Muscle of arm (tissue), 1 donor: ENCODE measurements at regions not wholly inside any gene's neighbourhood (a gene's known extent, or its start where the extent isn't known, plus 50 kb on each side); places are given as distances from the start of the nearest gene placed in this dataset.
"Not testable (repeated sequence)": the region's sequence is repeated elsewhere in the genome, so short reads cannot be mapped to it uniquely, and the experiment has no call there.

Experiments
- DNase-seq: peaks from one replicate; pipeline ENCODE4 v3.0.0-alpha.2; 2013

DNA sequence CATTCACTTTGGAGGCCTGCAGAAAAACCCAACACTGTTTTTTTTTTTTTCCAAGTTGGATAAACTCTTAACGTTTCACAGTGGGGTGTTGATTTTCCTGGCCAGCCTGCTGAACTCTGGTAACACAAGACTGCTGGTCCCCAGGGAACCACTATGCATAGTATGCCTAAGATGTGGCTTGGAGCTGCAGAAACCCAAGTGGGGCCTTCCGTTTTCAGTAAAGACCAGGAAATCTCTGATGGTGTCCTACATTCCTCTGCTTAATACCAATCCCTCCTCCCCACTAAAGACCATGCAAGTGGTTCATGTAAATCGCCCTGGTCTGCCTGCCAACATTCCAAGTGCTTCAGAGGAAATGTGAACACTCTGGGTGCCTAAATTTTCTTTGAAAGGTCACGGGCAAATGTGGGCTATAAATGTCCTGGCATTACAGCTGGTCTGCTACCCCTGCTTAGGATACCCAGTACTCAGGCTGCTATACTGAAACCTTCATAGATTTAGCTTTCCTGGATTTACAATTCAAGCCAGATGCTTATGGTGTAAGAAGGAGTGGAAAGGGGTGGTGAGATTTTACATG is 615.4 kb downstream of the MAFB start:
- DNase-seq = no peak

DNA sequence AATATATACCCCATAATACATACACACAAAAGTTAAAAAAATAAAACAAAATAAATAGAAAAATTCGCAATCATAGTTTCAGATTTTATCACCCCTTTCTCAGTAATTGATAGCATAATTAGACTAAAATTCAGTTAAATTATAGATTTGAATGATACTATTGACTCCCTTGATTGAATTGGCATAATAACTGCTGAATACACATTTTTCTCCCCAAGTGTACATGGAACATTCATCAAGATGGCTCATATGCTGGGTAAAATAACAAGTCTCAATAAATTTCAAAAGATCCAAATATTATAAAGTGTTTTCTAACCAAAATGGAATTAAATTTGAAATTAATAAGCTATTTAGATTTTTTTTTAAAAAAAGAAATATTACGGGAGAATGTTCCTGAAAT is 616.1 kb downstream of the MAFB start:
- no peak for DNase-seq

DNA sequence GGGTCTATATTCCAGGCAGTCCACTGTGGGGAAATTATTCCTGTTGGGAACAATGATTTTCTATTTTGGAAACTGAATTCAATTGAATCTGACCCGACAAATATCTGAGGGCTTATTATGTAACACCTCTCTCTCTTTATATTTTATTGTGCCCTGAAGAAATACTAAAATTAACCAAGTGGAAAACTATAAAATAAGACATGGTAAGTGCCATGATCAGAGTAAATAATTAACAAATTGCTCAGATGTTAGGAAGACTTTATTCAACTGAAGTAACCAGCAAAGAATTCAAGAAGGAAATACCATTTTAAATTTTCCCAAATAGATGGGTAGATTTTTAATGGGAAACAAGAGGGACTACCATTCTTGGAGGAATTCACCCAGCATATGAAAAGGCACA is 632.9 kb downstream of the MAFB start:
- DNase-seq = no peak

GRCh38 chr20:40055711-40056110 is 633.3 kb downstream of the MAFB start:
- no peak for DNase-seq

DNA sequence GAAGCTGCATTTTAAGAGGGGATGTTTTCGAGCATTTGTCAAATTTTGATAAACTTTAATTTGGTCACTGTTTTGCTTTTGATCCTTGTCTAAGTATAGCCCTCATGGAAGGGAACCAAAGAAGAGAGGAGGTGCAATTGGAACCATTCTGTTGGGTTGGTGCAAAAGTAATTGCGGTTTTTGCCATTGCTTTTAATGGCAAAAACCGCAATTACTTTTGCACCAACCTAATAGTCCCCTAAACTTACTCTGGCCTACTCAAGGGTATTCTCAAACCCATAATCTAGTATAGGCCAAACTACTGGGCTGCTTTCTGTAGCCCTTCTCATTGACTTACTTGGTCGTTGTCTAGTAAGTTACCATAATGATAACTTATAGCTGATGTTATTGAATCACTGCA is 634.7 kb downstream of the MAFB start:
- DNase-seq = no peak

- no peak for DNase-seq
Observed at GRCh38 chr20:40050596-40050995, 638.4 kb downstream of the MAFB start.

GRCh38 chr20:40049854-40050253 is 639.2 kb downstream of the MAFB start:
- no peak for DNase-seq

GRCh38 chr20:40046703-40047102 is 642.3 kb downstream of the MAFB start:
- DNase-seq = no peak

DNA sequence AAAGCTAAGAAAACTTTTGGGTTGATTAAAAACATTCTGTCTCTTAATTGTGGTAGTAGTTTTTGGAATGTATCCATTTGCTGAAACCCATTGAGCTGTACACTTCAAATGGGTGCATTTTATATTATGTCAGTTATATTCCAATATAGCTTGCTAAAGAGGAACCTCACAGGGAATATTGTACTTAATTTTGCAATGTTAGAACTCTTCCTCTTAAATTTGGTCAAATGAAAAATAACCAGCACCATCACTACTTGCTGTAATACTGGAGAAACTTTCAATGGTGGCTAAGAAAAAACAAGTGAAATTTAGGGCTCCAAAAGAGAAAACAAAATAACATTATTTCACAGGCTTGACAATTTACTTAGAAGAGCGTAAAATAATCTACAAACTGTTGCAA is 651.5 kb downstream of the MAFB start:
- DNase-seq = no peak

DNA sequence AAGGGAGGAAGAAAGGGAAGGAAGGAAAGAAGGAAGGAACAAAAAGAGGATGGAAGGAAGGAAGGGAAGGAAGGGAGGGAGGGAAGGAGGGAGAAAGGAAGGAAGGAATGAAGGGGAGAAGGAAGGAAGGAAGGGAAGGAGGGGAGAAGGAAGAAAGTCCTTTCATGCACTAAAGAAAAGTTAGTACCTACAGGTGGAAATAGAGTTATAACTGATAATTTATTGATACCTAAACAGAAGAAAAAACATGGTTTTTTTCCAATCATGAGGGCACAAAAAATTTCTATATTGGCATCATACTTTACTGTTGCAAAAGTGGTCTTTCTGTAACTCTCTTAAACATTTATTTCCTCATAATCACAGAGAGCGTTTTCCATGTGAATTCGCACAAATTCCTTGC is 659.4 kb downstream of the MAFB start:
- DNase-seq = no peak

GRCh38 chr20:40019510-40019909 is 669.5 kb downstream of the MAFB start:
- no peak for DNase-seq

GRCh38 chr20:40017765-40018164 is 671.3 kb downstream of the MAFB start:
- no peak for DNase-seq

GRCh38 chr20:40016890-40017289 is 672.1 kb downstream of the MAFB start:
- DNase-seq = no peak

- DNase-seq = no peak
Observed at GRCh38 chr20:40016392-40016791, 672.6 kb downstream of the MAFB start.

GRCh38 chr20:40012026-40012425 is 677.0 kb downstream of the MAFB start:
- DNase-seq = not testable (repeated sequence)

DNA sequence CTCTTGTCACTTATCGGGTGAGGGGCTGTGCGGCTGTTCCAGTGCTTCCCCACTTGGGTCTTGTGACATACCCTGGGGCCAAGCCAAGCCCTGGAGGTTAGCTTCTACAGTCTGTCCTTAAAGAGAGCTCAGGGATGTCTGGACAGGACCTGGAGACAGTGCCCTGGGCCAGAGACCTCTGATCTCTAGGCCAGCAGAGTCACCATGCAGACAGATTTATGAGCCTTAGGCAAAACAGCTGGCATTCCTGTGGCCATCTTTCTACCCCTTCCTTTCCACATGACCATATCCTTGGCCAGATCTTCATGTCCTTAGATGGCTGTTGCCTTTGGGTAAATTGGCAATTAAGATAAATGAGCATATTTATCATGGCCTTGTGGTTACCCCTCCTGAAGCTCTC is 678.6 kb downstream of the MAFB start:
- DNase-seq = no peak

DNA sequence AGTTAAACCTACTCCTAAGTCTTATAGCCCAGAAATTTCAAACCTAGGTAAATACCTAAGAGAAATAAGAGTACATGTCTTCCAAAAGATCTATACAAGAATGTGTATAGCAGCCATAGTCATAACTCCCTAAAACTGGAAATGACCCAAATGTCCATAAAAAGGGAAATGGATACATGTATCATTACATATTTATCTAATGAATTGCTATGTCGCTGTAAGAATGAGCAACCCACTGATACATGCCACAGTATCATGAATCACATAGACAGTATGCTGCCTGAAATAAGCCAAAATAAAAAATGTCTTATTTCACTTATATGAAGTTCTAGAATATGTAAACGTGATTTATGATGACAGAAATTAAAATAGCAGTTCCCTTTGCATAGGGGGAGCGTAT is 679.5 kb downstream of the MAFB start:
- DNase-seq = no peak

DNA sequence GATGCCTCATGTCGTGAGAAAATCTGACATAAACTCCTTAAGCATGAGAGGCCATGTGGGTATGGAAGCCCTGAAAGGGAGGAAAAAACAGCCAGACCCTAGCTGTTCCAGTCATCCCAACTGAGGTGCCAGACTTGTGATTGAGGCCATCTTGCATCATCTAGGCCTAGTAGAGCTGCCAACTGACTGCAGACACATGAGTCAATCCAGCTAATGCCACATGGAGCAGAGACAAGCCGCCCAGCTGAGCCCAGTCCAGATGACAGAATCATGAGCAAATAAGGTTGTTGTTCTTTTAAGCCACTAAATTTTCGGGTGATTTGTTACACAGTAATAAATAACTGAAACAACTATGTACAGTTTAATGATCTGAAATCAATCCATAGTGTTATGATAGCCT is 680.9 kb downstream of the MAFB start:
- DNase-seq = no peak

GRCh38 chr20:40006168-40006860 is 682.7 kb downstream of the MAFB start:
- DNase-seq = no peak

GRCh38 chr20:40004092-40004491 is 684.9 kb downstream of the MAFB start:
- DNase-seq = not testable (repeated sequence)

- DNase-seq = no peak
Observed at GRCh38 chr20:39993742-39994141, 695.3 kb downstream of the MAFB start.

GRCh38 chr20:39990692-39991091 is 698.3 kb downstream of the MAFB start:
- DNase-seq = no peak

DNA sequence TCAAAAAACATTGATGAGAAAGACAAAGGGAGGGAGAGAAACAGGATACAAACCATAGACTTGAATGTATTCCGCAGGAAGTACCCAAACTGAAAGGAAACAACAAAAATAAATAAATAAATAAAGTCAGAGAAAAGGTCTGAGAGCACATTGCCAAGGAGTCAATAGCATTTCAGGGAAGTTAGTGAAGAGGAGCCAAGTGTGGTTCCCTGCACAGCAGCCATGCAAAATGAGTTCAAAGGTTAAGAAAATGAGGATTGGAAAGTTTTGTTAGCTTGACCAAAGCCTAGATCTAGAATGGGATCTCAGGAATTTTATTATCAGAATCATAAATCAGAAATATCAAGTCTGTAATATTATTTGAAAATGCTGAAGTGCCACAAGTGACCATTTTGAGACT is 700.0 kb downstream of the MAFB start:
- DNase-seq = no peak
